Sigmoid colon (tissue), 6 donors: ENCODE measurements at regions not wholly inside any gene's neighbourhood (a gene's known extent, or its start where the extent isn't known, plus 50 kb on each side); places are given as distances from the start of the nearest gene placed in this dataset.
"Not testable (repeated sequence)": the region's sequence is repeated elsewhere in the genome, so short reads cannot be mapped to it uniquely, and the experiment has no call there.

Experiments
- DNase-seq: peaks from one replicate; pipeline ENCODE4 v3.0.0-alpha.2; 2019
- H3K27ac ChIP-seq, 4 donors: fragments of 200-600 bp; sonication (generic); one replicate each; pipeline ENCODE4 v1.5.1; 2016 to 2019; ENCODE audit warnings: mild to moderate bottlenecking in 1 of 4
- H3K27me3 ChIP-seq, 3 donors: fragments of 200-600 bp; sonication (generic); one replicate each; pipeline ENCODE4 v1.5.1; 2019; ENCODE audit warnings: mild to moderate bottlenecking in 1 of 3
- H3K36me3 ChIP-seq, 4 donors: fragments of 200-600 bp; sonication (generic); one replicate each; pipeline ENCODE4 v1.5.1; 2016 to 2019
- H3K4me1 ChIP-seq, 4 donors: fragments of 200-600 bp; sonication (generic); one replicate each; pipeline ENCODE4 v1.5.1; 2017 to 2019
- H3K4me3 ChIP-seq, 4 donors: fragments of 200-600 bp; sonication (generic); one replicate each; pipeline ENCODE4 v1.5.1; 2017 to 2019; ENCODE audit warnings: mild to moderate bottlenecking in 2 of 4, moderate library complexity in 1 of 4
- H3K9me3 ChIP-seq, 4 donors: fragments of 200-600 bp in 3 of 4; sonication (generic) in 3 of 4; one replicate each; pipeline versions ENCODE4 v1.5.1 to v1.6.1; 2013 to 2019
- EP300 ChIP-seq, 4 donors: sonication (generic); formaldehyde crosslinking; IDR thresholded peaks; one replicate each; pipeline ENCODE4 v1.6.1; 2017; ENCODE audit warnings: antibody characterized with exemption in 4 of 4
- POLR2A ChIP-seq, 2 donors: fragments of 450-650 bp; IDR thresholded peaks; one replicate each; pipeline ENCODE4 v1.6.1; 2016; ENCODE audit warnings: antibody characterized with exemption in 2 of 2, mild to moderate bottlenecking in 2 of 2, moderate library complexity in 2 of 2
- POLR2AphosphoS5 ChIP-seq, 4 donors: sonication (generic); formaldehyde crosslinking; IDR thresholded peaks; one replicate each; pipeline ENCODE4 v1.6.1; 2017; ENCODE audit warnings: antibody characterized with exemption in 4 of 4
- WGBS, 2 donors: extraction: QIAGEN DNeasy Blood & Tissue Kit; methylation state at CpG; one replicate each; pipeline ENCODE4 v1.1.7; 2013; 5-methylcytosine and 5-hydroxymethylcytosine counted together
- intact Hi-C: fragments of 100-400 bp; cut with DNase I; formaldehyde crosslinking; loops from one replicate; pipeline ENCODE4 v1.15.1; 2023
- TF ChIP-seq, protein P1 (sequence below), 4 experiments: fragments of 450-650 bp in 3 of 4; fragments of 200-600 bp in 1 of 4; IDR thresholded peaks; one replicate each; pipeline ENCODE4 v1.5.1; 2016 to 2019; ENCODE audit warnings: antibody characterized with exemption in 4 of 4, mild to moderate bottlenecking in 3 of 4, moderate library complexity in 2 of 4
- donor health status: healthy with polysubstance abuse.
- donor health status: healthy.

GRCh38 chr9:97774673-97775072 lies 77.5 kb upstream of the XPA start:
- H3K36me3 ChIP-seq, result no peaks in the 10 kb centered on the region
- peaks cover 0 to 10% (median 0%) of the 10 kb centered on the region in 3 donors for H3K27me3 ChIP-seq
- no peaks in the 10 kb centered on the region for H3K4me1 ChIP-seq
- intact Hi-C loops, result no loop called here
- H3K27ac ChIP-seq, result no peak overlapping the region
- peaks cover 0 to 10% (median 5%) of the 10 kb centered on the region in 4 donors for H3K9me3 ChIP-seq
- no peak for TF ChIP-seq POLR2AphosphoS5 (IDR thresholded peaks at IDR 0.05)
- TF ChIP-seq, protein P1, sequence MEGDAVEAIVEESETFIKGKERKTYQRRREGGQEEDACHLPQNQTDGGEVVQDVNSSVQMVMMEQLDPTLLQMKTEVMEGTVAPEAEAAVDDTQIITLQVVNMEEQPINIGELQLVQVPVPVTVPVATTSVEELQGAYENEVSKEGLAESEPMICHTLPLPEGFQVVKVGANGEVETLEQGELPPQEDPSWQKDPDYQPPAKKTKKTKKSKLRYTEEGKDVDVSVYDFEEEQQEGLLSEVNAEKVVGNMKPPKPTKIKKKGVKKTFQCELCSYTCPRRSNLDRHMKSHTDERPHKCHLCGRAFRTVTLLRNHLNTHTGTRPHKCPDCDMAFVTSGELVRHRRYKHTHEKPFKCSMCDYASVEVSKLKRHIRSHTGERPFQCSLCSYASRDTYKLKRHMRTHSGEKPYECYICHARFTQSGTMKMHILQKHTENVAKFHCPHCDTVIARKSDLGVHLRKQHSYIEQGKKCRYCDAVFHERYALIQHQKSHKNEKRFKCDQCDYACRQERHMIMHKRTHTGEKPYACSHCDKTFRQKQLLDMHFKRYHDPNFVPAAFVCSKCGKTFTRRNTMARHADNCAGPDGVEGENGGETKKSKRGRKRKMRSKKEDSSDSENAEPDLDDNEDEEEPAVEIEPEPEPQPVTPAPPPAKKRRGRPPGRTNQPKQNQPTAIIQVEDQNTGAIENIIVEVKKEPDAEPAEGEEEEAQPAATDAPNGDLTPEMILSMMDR (IDR thresholded peaks at IDR 0.05), result no peak
- no peak for TF ChIP-seq POLR2A (IDR thresholded peaks at IDR 0.05)
- no peak for TF ChIP-seq EP300 (IDR thresholded peaks at IDR 0.05)
- WGBS, 2 donors, result 13 to 68% methylated on average over 3 of the region's 3 CpGs
- no peak overlapping the region for H3K4me3 ChIP-seq
- no peak for DNase-seq

GRCh38 chr9:97778740-97779139 lies 74.3 kb upstream of the FOXE1 start:
- H3K4me3 ChIP-seq, H3K4me1 ChIP-seq, DNase-seq, H3K27ac ChIP-seq, H3K27me3 ChIP-seq, intact Hi-C loops, H3K36me3 ChIP-seq: not testable (repeated sequence)
- H3K9me3 ChIP-seq, result peaks cover 0 to 12% (median 7%) of the 10 kb centered on the region in 4 donors
- 73 to 97% methylated on average over 2 of the region's 2 CpGs for WGBS, 2 donors

DNA sequence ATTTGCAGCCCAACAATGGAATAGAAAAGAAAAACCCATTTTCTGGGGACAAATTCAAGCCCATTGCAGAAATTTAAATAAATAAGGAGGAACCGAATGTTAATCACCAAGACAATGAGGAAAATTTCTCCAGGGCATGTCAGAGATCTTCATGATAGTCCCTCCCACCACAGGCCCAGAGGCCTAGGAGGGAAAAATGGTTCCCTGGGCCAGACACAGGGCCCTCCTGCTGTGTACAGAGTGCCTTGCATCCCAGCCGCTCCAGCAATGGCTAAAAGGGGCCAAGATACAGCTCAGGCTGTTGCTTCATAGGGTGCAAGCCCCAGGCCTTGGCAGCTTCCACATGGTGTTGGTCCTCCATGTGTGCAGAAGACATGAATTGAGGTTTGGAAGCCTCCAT lies 73.4 kb upstream of the FOXE1 start:
- Histone ChIP-seq H3K9me3 (peaks cover 0 to 12% (median 7%) of the 10 kb centered on the region in 4 donors), H3K27me3 (peaks cover 0 to 3% (median 0%) of the 10 kb centered on the region in 3 donors), H3K4me1 (no peaks in the 10 kb centered on the region), H3K27ac (no peak overlapping the region), H3K36me3 (no peaks in the 10 kb centered on the region), H3K4me3 (no peak overlapping the region)
- no peak for DNase-seq
- 92 to 97% methylated on average over 2 of the region's 2 CpGs for WGBS, 2 donors
- intact Hi-C loops, result no loop called here
- TF ChIP-seq POLR2A (IDR thresholded peaks at IDR 0.05) (no peak), EP300 (IDR thresholded peaks at IDR 0.05) (no peak), POLR2AphosphoS5 (IDR thresholded peaks at IDR 0.05) (no peak)
- TF ChIP-seq, protein P1 (IDR thresholded peaks at IDR 0.05), result no peak

DNA sequence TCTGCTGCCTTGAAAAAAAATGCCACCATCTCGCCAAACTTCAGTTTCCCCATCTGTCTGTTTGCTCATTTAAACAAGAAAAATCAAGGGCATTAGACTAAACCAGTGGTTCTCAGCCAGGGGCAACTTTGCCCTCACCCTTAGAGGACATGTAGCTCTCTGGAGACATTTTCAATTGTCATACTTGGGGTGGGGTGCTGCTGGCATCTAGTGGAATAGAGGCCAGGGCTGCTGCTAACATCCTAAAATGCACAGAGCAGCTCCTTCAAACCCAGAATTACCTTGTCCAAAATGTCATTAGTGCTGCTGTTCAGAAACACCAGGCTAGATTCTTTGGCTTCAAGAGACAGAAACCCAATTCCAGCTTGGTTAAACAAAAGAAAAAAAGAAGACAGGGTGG lies 71.1 kb upstream of the FOXE1 start:
- Histone ChIP-seq H3K4me3 (no peak overlapping the region), H3K27me3 (peaks cover 0 to 3% (median 0%) of the 10 kb centered on the region in 3 donors), H3K9me3 (peaks cover 0 to 12% (median 7%) of the 10 kb centered on the region in 4 donors), H3K36me3 (no peaks in the 10 kb centered on the region), H3K4me1 (no peaks in the 10 kb centered on the region), H3K27ac (no peak overlapping the region)
- intact Hi-C loops, result no loop called here
- DNase-seq, result no peak
- WGBS, 2 donors, result 58 to 69% methylated on average over 1 of the region's 1 CpG
- TF ChIP-seq EP300 (IDR thresholded peaks at IDR 0.05) (no peak), POLR2AphosphoS5 (IDR thresholded peaks at IDR 0.05) (no peak), POLR2A (IDR thresholded peaks at IDR 0.05) (no peak)
- TF ChIP-seq, protein P1 (IDR thresholded peaks at IDR 0.05), result no peak

- H3K27me3 ChIP-seq, result peaks cover 0 to 3% (median 0%) of the 10 kb centered on the region in 3 donors
- no peaks in the 10 kb centered on the region for H3K4me1 ChIP-seq
- 66% methylated on average over 5 of the region's 5 CpGs for WGBS, 2 donors
- DNase-seq, result no peak
- intact Hi-C loops, result no loop called here
- H3K36me3 ChIP-seq, result no peaks in the 10 kb centered on the region
- no peak overlapping the region for H3K27ac ChIP-seq
- H3K9me3 ChIP-seq, result no peaks in the 10 kb centered on the region
- TF ChIP-seq POLR2AphosphoS5 (IDR thresholded peaks at IDR 0.05) (no peak), POLR2A (IDR thresholded peaks at IDR 0.05) (no peak), EP300 (IDR thresholded peaks at IDR 0.05) (no peak)
- TF ChIP-seq, protein P1 (IDR thresholded peaks at IDR 0.05), result no peak
- no peak overlapping the region for H3K4me3 ChIP-seq
Observed at GRCh38 chr9:97786341-97786740, 66.7 kb upstream of the FOXE1 start.
